ENCODE measurements at regions not wholly inside any gene's neighbourhood (a gene's known extent, or its start where the extent isn't known, plus 50 kb on each side); places are given as distances from the start of the nearest gene placed in this dataset.

GRCh38 chr10:7481368-7481765 lies 70.5 kb upstream of the SFMBT2 start:
- Histone ChIP-seq H4K20me1 (ENCODE audit: insufficient read depth, low read length) (no peaks in the 10 kb centered on the region), H3K36me3 (replicated peaks; ENCODE audit: insufficient read depth, low read length) (no peaks in the 10 kb centered on the region), H3K27ac (ENCODE audit: low read length) (no peak overlapping the region), H3K9me3 (replicated peaks; ENCODE audit: insufficient read depth, low read length) (no peaks in the 10 kb centered on the region), H3K27me3 (replicated peaks; ENCODE audit: insufficient read depth, low read length) (no peaks in the 10 kb centered on the region), H3F3A (ENCODE audit: insufficient read depth, low read length) (peaks cover 48% of the 10 kb centered on the region), H3K9me2 (replicated peaks; ENCODE audit: insufficient read depth, low read length) (no peaks in the 10 kb centered on the region), H2AFZ (ENCODE audit: low read length) (no peak overlapping the region), H3K4me2 (ENCODE audit: low read depth, low read length) (no peak overlapping the region), H3K9ac (ENCODE audit: low read length) (no peak overlapping the region), H3K4me3 (ENCODE audit: low read length) (no peak overlapping the region), H3K4me1 (ENCODE audit: low read length) (peaks cover 46% of the 10 kb centered on the region), H3K79me2 (ENCODE audit: low read length) (0 out of 2 replicates have a peak, but pooled peaks cover 2% of the 10 kb centered on the region)
- TF ChIP-seq EZH2 (optimal IDR thresholded peaks at IDR 0.05; ENCODE audit: low read depth, low read length), result no peak
- no peak for TF ChIP-seq EZH2phosphoT487 (IDR thresholded peaks at IDR 0.05; ENCODE audit: low read length)
- TF ChIP-seq, protein P1, sequence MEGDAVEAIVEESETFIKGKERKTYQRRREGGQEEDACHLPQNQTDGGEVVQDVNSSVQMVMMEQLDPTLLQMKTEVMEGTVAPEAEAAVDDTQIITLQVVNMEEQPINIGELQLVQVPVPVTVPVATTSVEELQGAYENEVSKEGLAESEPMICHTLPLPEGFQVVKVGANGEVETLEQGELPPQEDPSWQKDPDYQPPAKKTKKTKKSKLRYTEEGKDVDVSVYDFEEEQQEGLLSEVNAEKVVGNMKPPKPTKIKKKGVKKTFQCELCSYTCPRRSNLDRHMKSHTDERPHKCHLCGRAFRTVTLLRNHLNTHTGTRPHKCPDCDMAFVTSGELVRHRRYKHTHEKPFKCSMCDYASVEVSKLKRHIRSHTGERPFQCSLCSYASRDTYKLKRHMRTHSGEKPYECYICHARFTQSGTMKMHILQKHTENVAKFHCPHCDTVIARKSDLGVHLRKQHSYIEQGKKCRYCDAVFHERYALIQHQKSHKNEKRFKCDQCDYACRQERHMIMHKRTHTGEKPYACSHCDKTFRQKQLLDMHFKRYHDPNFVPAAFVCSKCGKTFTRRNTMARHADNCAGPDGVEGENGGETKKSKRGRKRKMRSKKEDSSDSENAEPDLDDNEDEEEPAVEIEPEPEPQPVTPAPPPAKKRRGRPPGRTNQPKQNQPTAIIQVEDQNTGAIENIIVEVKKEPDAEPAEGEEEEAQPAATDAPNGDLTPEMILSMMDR (IDR thresholded peaks at IDR 0.05; ENCODE audit: low read length), result no peak
- no peak for DNase-seq

- H3K27me3 ChIP-seq (replicated peaks; ENCODE audit: insufficient read depth, low read length), result no peaks in the 10 kb centered on the region
- no peaks in the 10 kb centered on the region for H4K20me1 ChIP-seq (ENCODE audit: insufficient read depth, low read length)
- peaks cover 48% of the 10 kb centered on the region for H3F3A ChIP-seq (ENCODE audit: insufficient read depth, low read length)
- H3K27ac ChIP-seq (ENCODE audit: low read length), result no peak overlapping the region
- H3K79me2 ChIP-seq (ENCODE audit: low read length), result 0 out of 2 replicates have a peak, but pooled peaks cover 2% of the 10 kb centered on the region
- no peaks in the 10 kb centered on the region for H3K9me3 ChIP-seq (replicated peaks; ENCODE audit: insufficient read depth, low read length)
- peaks cover 46% of the 10 kb centered on the region for H3K4me1 ChIP-seq (ENCODE audit: low read length)
- H2AFZ ChIP-seq (ENCODE audit: low read length), result no peak overlapping the region
- H3K36me3 ChIP-seq (replicated peaks; ENCODE audit: insufficient read depth, low read length), result no peaks in the 10 kb centered on the region
- TF ChIP-seq EZH2 (optimal IDR thresholded peaks at IDR 0.05; ENCODE audit: low read depth, low read length) (no peak), EZH2phosphoT487 (IDR thresholded peaks at IDR 0.05; ENCODE audit: low read length) (no peak)
- TF ChIP-seq, protein P1 (IDR thresholded peaks at IDR 0.05; ENCODE audit: low read length), result no peak
- H3K4me3 ChIP-seq (ENCODE audit: low read length), result no peak overlapping the region
- no peak overlapping the region for H3K4me2 ChIP-seq (ENCODE audit: low read depth, low read length)
- no peak for DNase-seq
- no peak overlapping the region for H3K9ac ChIP-seq (ENCODE audit: low read length)
- H3K9me2 ChIP-seq (replicated peaks; ENCODE audit: insufficient read depth, low read length), result no peaks in the 10 kb centered on the region
These were observed 70.0 kb upstream of the SFMBT2 start for GRCh38 chr10:7480742-7481367.

- Histone ChIP-seq H3K36me3 (replicated peaks; ENCODE audit: insufficient read depth, low read length) (no peaks in the 10 kb centered on the region), H3K79me2 (ENCODE audit: low read length) (0 out of 2 replicates have a peak, but pooled peaks cover 2% of the 10 kb centered on the region), H3K27ac (ENCODE audit: low read length) (peak overlapping the region; percentile 90; the same call in 1 of the 2 replicates), H2AFZ (ENCODE audit: low read length) (no peak overlapping the region), H3K9ac (ENCODE audit: low read length) (no peak overlapping the region), H3F3A (ENCODE audit: insufficient read depth, low read length) (peaks cover 45% of the 10 kb centered on the region), H4K20me1 (ENCODE audit: insufficient read depth, low read length) (no peaks in the 10 kb centered on the region), H3K4me3 (ENCODE audit: low read length) (no peak overlapping the region), H3K27me3 (replicated peaks; ENCODE audit: insufficient read depth, low read length) (no peaks in the 10 kb centered on the region), H3K4me1 (ENCODE audit: low read length) (peaks cover 40% of the 10 kb centered on the region), H3K9me2 (replicated peaks; ENCODE audit: insufficient read depth, low read length) (no peaks in the 10 kb centered on the region), H3K9me3 (replicated peaks; ENCODE audit: insufficient read depth, low read length) (no peaks in the 10 kb centered on the region), H3K4me2 (ENCODE audit: low read depth, low read length) (0 out of 2 replicates have a peak overlapping the region, but pooled peaks have one; percentile 74)
- TF ChIP-seq, protein P1 (IDR thresholded peaks at IDR 0.05; ENCODE audit: low read length), result no peak
- no peak for TF ChIP-seq EZH2phosphoT487 (IDR thresholded peaks at IDR 0.05; ENCODE audit: low read length)
- no peak for TF ChIP-seq EZH2 (optimal IDR thresholded peaks at IDR 0.05; ENCODE audit: low read depth, low read length)
- no peak for DNase-seq
These were observed 69.2 kb upstream of the SFMBT2 start for GRCh38 chr10:7479861-7480598.

Data from MM.1S (cell line).